SW480 (cell line): ENCODE measurements at regions not wholly inside any gene's neighbourhood (a gene's known extent, or its start where the extent isn't known, plus 50 kb on each side); places are given as distances from the start of the nearest gene placed in this dataset.
"Not testable (repeated sequence)": the region's sequence is repeated elsewhere in the genome, so short reads cannot be mapped to it uniquely, and the experiment has no call there.

Experiments
- DNase-seq: peaks from one replicate; pipeline ENCODE4 v3.0.0-alpha.2; 2016; ENCODE audit warnings: low spot score

- DNase-seq: peak; percentile 16
These were observed 575.0 kb downstream of the CHSY3 start for GRCh38 chr5:130479045-130479804.

GRCh38 chr5:130476325-130476724, 572.1 kb downstream of the CHSY3 start:
- DNase-seq: no peak

GRCh38 chr5:130462516-130462915, 558.3 kb downstream of the CHSY3 start:
- no peak for DNase-seq

- DNase-seq: no peak
These were observed 550.9 kb downstream of the CHSY3 start for GRCh38 chr5:130455175-130455574.

- DNase-seq: no peak
These were observed 548.5 kb downstream of the CHSY3 start for GRCh38 chr5:130452744-130453143.

GRCh38 chr5:130436430-130436829, 532.2 kb downstream of the CHSY3 start:
- no peak for DNase-seq

- DNase-seq: no peak
These were observed 523.1 kb downstream of the CHSY3 start for GRCh38 chr5:130427222-130427955.

- DNase-seq: no peak
These were observed 521.2 kb downstream of the CHSY3 start for GRCh38 chr5:130425424-130425823.

- no peak for DNase-seq
These were observed 520.1 kb downstream of the CHSY3 start for GRCh38 chr5:130424341-130424740.

GRCh38 chr5:130402906-130403305, 498.6 kb downstream of the CHSY3 start:
- no peak for DNase-seq

- DNase-seq: no peak
These were observed 495.8 kb downstream of the CHSY3 start for GRCh38 chr5:130400091-130400490.

- DNase-seq: no peak
These were observed 494.6 kb downstream of the CHSY3 start for GRCh38 chr5:130398825-130399224.

GRCh38 chr5:130397727-130398126, 493.5 kb downstream of the CHSY3 start:
- DNase-seq: not testable (repeated sequence)

GRCh38 chr5:130397132-130397531, 492.9 kb downstream of the CHSY3 start:
- no peak for DNase-seq

GRCh38 chr5:130391727-130392264, 487.5 kb downstream of the CHSY3 start:
- DNase-seq: not testable (repeated sequence)

GRCh38 chr5:130386155-130386554, 481.9 kb downstream of the CHSY3 start:
- no peak for DNase-seq

GRCh38 chr5:130385656-130386055, 481.4 kb downstream of the CHSY3 start:
- no peak for DNase-seq

- no peak for DNase-seq
These were observed 461.7 kb downstream of the CHSY3 start for GRCh38 chr5:130365956-130366355.

- no peak for DNase-seq
These were observed 445.9 kb downstream of the CHSY3 start for GRCh38 chr5:130350131-130350530.

- no peak for DNase-seq
These were observed 433.1 kb downstream of the CHSY3 start for GRCh38 chr5:130337179-130337888.

GRCh38 chr5:130335117-130335516, 430.9 kb downstream of the CHSY3 start:
- DNase-seq: no peak

GRCh38 chr5:130333089-130333488, 428.8 kb downstream of the CHSY3 start:
- no peak for DNase-seq

- DNase-seq: no peak
These were observed 427.1 kb downstream of the CHSY3 start for GRCh38 chr5:130331332-130331731.
